ENCODE measurements at regions not wholly inside any gene's neighbourhood (a gene's known extent, or its start where the extent isn't known, plus 50 kb on each side); places are given as distances from the start of the nearest gene placed in this dataset.

- no peak overlapping the region for H3K27ac ChIP-seq
- no peaks in the 10 kb centered on the region for H3K9me3 ChIP-seq
- no peak for ATAC-seq
- H3K4me3 ChIP-seq, result no peak overlapping the region
- no peak for TF ChIP-seq POLR2A (IDR thresholded peaks at IDR 0.05)
- no peak for TF ChIP-seq EP300 (IDR thresholded peaks at IDR 0.05)
- TF ChIP-seq POLR2AphosphoS5 (IDR thresholded peaks at IDR 0.05), result no peak
- TF ChIP-seq CTCF (IDR thresholded peaks at IDR 0.05), result no peak
- peaks cover 0 to 4% (median 0%) of the 10 kb centered on the region in 3 donors for H3K4me1 ChIP-seq
- H3K27me3 ChIP-seq, result no peaks in the 10 kb centered on the region
- no peaks in the 10 kb centered on the region for H3K36me3 ChIP-seq
- WGBS, 2 donors (ENCODE audit: low coverage in 1 of 2), result 69 to 73% methylated on average over 2 of the region's 2 CpGs
Measured at GRCh38 chr12:43294916-43295315, 257.1 kb downstream of the ADAMTS20 start.

GRCh38 chr12:43294147-43294546, 257.9 kb downstream of the ADAMTS20 start:
- 84 to 92% methylated on average over 4 of the region's 4 CpGs for WGBS, 2 donors (ENCODE audit: low coverage in 1 of 2)
- H3K4me1 ChIP-seq, result peaks cover 0 to 12% (median 1%) of the 10 kb centered on the region in 3 donors
- TF ChIP-seq EP300 (IDR thresholded peaks at IDR 0.05), result no peak
- TF ChIP-seq CTCF (IDR thresholded peaks at IDR 0.05), result no peak
- TF ChIP-seq POLR2A (IDR thresholded peaks at IDR 0.05), result no peak
- no peak for TF ChIP-seq POLR2AphosphoS5 (IDR thresholded peaks at IDR 0.05)
- H3K27me3 ChIP-seq, result no peaks in the 10 kb centered on the region
- no peak for ATAC-seq
- H3K4me3 ChIP-seq, result no peak overlapping the region
- H3K36me3 ChIP-seq, result no peaks in the 10 kb centered on the region
- H3K9me3 ChIP-seq, result no peaks in the 10 kb centered on the region
- no peak overlapping the region for H3K27ac ChIP-seq

GRCh38 chr12:43293396-43293795, 258.6 kb downstream of the ADAMTS20 start:
- Histone ChIP-seq H3K27ac (no peak overlapping the region), H3K4me1 (peaks cover 0 to 20% (median 2%) of the 10 kb centered on the region in 3 donors), H3K27me3 (no peaks in the 10 kb centered on the region), H3K4me3 (no peak overlapping the region), H3K36me3 (no peaks in the 10 kb centered on the region), H3K9me3 (no peaks in the 10 kb centered on the region)
- TF ChIP-seq POLR2AphosphoS5 (IDR thresholded peaks at IDR 0.05) (no peak), EP300 (IDR thresholded peaks at IDR 0.05) (no peak), CTCF (IDR thresholded peaks at IDR 0.05) (no peak)
- no peak for ATAC-seq
- 44 to 47% methylated on average over 3 of the region's 3 CpGs for WGBS, 2 donors (ENCODE audit: low coverage in 1 of 2)

- Histone ChIP-seq H3K4me1 (peaks cover 0 to 25% (median 2%) of the 10 kb centered on the region in 3 donors), H3K4me3 (no peak overlapping the region), H3K36me3 (no peaks in the 10 kb centered on the region), H3K27ac (no peak overlapping the region), H3K27me3 (no peaks in the 10 kb centered on the region), H3K9me3 (no peaks in the 10 kb centered on the region)
- TF ChIP-seq POLR2A (IDR thresholded peaks at IDR 0.05), result no peak
- TF ChIP-seq EP300 (IDR thresholded peaks at IDR 0.05), result no peak
- no peak for TF ChIP-seq POLR2AphosphoS5 (IDR thresholded peaks at IDR 0.05)
- 44 to 54% methylated on average over 1 to 2 of the region's 2 CpGs for WGBS, 2 donors (ENCODE audit: low coverage in 1 of 2)
- ATAC-seq, result no peak
Measured at GRCh38 chr12:43292699-43293098, 259.3 kb downstream of the ADAMTS20 start.

- no peaks in the 10 kb centered on the region for H3K27me3 ChIP-seq
- H3K36me3 ChIP-seq, result no peaks in the 10 kb centered on the region
- no peak for ATAC-seq
- 90% methylated on average over 3 of the region's 3 CpGs; no CpG with 5 or more reads in 1 of the 2 donors for WGBS, 2 donors (ENCODE audit: low coverage in 1 of 2)
- TF ChIP-seq POLR2AphosphoS5 (IDR thresholded peaks at IDR 0.05) (no peak), EP300 (IDR thresholded peaks at IDR 0.05) (no peak), CTCF (IDR thresholded peaks at IDR 0.05) (no peak), POLR2A (IDR thresholded peaks at IDR 0.05) (no peak)
- no peaks in the 10 kb centered on the region for H3K9me3 ChIP-seq
- H3K4me1 ChIP-seq, result peaks cover 0 to 32% (median 2%) of the 10 kb centered on the region in 3 donors
- H3K27ac ChIP-seq, result no peak overlapping the region
- H3K4me3 ChIP-seq, result no peak overlapping the region
Measured at GRCh38 chr12:43291516-43291915, 260.5 kb downstream of the ADAMTS20 start.
